NCI-H2171 treated with DMSO at 0.1 percent for 48 hours (cell line): ENCODE measurements at regions not wholly inside any gene's neighbourhood (a gene's known extent, or its start where the extent isn't known, plus 50 kb on each side); places are given as distances from the start of the nearest gene placed in this dataset.
A peak's percentile ranks its signal among the peaks of the same experiment; 100 is the strongest.
"Not testable (repeated sequence)": the region's sequence is repeated elsewhere in the genome, so short reads cannot be mapped to it uniquely, and the experiment has no call there.

Experiments used
- DNase-seq: peaks from one replicate; lab custom pipeline; 2025; lab: John Stamatoyannopoulos, UW

GRCh38 chr10:16116404-16117304 is 256.3 kb upstream of the MINDY3 start:
- DNase-seq, result no peak

DNA sequence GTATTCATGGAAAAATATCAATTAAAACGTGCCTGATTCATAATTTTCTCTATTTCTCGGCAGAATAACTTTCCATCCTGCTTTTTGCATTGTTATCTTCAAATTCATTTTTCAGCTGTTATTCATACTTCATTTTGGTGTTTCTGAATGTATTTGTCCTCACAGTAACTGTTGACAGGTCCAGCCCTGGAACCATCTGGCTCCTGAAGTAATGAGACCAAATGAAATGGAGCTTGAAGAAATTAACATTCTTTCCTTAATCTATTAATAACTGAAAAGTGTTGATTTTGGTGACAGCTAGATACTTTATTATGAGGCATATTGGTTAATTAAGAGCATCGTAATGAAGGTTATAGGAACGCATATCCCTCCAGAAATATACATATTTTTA is 257.0 kb upstream of the MINDY3 start:
- no peak for DNase-seq

DNA sequence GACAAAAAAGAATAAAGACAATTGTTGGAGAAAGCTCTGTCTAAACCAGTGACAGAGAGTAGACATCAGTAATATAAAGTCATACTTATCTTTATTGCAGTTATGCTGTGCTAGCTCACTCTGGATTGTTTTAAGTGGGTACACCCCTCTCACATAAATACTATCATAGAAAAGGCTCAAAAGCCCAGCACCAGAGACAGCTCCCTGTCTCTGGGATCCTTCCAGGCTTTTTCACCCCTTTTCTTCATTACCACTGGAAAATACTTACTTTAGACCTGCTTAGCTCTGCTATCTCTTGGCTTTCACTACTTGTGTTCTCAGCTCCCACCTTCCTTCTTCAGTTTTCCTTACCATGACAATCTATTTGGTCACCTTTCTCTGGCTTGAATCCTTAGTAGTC is 259.1 kb upstream of the MINDY3 start:
- DNase-seq, result no peak

- no peak for DNase-seq
Measured at GRCh38 chr10:16120563-16120962, 260.3 kb upstream of the MINDY3 start.

- no peak for DNase-seq
Measured at GRCh38 chr10:16141499-16141898, 281.2 kb upstream of the MINDY3 start.

DNA sequence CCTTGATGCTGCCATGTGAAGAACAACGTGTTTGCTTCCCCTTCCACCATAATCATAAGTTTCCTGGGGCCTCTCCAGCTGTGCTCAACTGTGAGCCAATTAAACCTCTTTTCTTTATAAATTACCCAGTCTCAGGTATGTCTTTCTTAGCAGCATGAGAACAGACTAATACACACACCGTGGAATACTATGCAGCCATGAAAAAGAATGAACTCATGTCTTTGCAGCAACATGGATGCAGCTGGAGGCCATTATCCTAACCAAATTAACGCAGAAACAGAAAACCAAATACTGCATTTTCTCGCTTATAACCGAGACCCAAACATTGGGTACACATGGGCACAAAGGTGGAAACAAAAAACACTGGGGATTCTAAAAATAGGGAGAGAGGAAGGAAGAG is 286.7 kb upstream of the MINDY3 start:
- no peak for DNase-seq

DNA sequence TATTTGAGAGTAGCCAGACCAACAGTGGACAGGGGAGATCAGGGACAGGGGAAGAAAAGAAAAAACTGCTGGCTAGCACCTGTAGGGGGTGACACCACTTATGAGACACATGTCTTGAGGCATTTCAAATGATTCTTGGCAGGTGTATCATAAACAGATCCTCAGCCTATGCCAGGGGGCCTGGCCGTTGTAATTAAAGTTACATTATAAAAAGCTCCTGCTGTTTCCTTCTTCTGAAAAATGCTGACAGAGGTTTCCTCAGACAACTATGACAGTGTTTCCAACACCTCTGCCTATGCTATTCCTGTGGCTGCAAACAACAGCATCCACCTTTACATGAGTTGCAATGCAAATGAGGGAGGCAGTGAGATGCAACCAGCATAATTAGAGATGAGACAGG is 281.0 kb upstream of the PTER start:
- no peak for DNase-seq

DNA sequence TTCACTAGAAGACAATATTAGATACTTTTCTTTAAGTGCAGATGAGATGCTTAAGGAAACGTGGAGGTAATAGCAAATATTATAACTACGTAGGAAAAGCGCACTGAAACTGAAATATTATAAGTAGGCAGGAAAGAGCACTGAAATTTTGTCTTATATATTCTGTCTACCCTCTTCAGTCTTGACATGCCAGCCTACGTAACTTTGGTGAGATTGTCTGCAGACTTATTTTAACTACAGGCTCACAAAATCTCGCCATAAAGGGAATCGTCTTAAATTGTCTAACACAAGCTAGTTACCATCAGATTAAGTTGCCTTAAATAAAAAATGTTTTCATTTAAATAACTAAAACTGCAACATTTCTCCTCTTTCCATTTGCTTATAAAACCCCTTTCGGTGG is 280.1 kb upstream of the PTER start:
- DNase-seq, result no peak

DNA sequence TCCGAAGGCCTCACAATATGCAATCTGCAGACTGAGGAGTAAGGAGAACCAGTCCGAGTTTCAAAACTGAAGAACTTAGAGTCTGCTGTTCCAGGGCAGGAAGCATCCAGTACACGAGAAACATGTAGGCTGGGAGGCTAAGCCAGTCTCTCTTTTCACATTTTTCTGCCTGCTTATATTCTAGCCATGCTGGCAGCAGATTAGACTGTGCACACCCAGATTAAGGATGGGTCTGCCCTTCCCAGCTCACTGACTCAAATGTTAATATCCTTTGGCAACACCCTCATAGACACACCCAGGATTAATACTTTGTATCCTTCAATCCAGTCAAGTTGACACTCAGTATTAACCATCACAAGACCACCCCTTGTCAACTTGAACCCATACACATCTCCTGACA is 271.7 kb upstream of the PTER start:
- DNase-seq, result not testable (repeated sequence)

DNA sequence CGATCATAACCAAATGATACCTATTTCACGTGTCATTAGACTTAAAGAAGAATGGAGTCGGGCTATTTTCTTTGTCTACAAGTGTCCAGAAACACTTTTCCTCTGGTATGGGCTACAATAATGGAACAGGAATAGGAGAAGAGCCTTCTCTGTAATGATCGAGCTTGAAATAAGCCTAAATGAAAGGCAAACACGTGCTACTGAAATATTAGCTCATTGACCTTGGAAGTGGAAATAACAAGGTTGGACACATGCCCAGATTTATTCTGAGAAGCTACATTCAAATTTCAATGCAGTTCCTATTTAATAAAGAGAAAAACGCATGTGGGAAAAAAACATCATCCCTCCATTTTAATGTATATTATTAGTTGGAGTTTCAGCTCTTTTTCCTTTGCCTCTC is 254.7 kb upstream of the PTER start:
- DNase-seq, result peak; percentile 32

DNA sequence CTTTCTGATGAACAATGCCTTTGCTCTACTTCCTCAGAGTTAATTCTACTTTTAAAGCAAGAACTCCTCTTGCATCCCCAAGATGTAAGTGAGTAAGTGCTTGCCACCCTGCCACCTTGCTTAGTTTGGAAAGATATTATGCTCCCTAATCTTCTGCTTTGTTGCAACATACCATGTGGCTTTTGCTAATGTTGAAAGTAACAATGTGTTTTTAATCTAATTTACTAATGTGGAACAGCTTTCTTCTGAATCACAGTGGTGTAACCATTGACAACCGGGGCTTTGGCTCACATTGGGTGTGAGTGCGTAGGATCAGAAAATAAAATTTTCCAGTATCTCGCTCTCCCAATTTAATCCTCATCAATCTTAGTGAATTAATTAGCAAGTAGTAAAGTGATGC is 254.1 kb upstream of the PTER start:
- DNase-seq, result no peak

DNA sequence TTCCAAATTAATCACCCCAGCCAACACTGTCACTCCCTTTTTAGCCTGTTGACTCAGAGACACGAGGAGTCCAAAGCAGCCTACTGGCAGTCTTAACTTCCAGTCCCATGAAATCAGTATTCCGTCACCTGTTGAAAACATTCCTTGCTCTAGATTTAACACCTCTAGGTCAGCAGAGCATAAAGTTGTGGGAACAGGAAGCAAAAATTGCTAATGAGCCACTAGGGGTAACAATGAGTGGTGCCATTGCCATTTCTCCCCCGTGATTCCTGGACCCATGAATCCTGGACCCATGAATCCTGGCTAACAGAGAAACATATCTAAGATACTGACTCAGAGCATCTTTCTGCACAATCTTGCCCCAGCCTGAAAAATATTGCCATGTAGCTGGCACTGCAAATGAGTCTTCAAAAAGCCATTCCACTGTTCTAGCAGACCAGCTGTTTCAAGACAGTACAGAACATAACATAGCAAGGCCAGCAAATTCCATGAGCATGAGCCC is 252.7 kb upstream of the PTER start:
- DNase-seq, result no peak

DNA sequence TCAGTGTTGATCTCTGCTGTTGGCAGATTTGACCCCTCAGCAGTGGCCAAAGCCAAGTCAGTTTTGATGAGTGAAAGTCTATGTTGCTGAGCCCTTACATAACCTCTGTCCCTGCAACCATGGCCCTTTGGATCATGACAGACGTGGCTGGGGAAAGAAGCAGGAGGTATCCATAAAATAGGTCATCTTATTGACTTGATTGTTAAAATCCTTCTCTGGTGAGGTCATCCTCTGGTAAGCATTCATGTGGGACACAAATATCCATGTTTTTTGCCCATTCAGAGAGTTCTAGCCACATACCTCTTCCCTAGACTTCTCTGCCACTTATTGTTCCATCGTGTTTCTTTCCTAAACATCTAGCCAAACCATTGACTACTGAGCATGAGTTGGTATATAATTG is 251.9 kb upstream of the PTER start:
- DNase-seq, result no peak

GRCh38 chr10:16186564-16186963 is 250.2 kb upstream of the PTER start:
- no peak for DNase-seq

GRCh38 chr10:16187161-16187560 is 249.6 kb upstream of the PTER start:
- DNase-seq, result no peak

- DNase-seq, result no peak
Measured at GRCh38 chr10:16192337-16192736, 244.5 kb upstream of the PTER start.

- DNase-seq, result no peak
Measured at GRCh38 chr10:16193241-16193640, 243.6 kb upstream of the PTER start.

DNA sequence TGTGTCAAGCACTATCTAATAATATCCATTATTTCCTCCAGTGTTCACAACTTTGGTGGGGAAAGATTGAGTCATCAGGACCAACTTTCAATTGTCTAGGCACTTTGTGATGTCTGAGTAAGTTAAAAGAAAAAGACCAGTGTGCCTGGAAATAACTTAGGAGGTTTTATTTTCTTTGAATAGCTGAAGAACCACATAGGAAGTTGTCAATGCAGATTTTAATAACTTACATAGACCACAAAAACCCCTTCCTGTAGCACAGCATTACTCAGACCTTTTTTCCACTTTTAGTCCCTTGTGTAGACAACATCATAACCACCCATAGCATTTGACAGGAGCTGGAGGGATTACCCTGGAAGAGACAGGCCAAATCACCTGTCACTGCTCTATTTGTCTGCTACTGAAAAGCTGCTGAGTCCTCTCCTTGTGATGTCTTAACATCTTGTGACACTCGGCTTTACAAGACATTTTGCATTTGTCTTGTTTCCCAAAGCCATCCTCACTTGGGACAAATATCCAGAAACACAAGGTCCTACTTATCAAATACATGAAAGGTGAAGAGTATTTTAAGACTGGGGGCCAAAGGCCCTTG is 241.5 kb upstream of the PTER start:
- DNase-seq, result no peak

DNA sequence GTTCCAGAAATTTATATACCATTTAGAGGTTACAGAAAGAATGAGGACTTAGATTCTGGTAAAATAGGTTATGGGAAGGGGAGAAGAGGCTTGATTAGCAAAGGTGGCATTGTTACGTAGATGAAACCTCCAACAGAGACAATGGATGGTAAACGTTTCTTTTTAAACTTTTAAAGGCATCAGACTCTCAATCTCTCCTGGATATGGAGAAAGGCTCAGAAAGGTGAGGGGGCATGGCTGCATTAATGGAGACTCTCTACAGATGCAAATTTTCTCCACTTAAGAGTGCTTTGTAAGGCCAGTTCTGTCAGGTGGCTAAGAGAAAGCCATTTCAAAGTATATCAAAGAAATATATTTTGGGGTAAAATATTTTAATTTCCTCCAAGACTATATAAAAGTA is 240.9 kb upstream of the PTER start:
- DNase-seq, result no peak

GRCh38 chr10:16199216-16199615 is 237.6 kb upstream of the PTER start:
- DNase-seq, result no peak

GRCh38 chr10:16223618-16224017 is 213.2 kb upstream of the PTER start:
- not testable (repeated sequence) for DNase-seq

GRCh38 chr10:16227674-16228073 is 209.1 kb upstream of the PTER start:
- no peak for DNase-seq

DNA sequence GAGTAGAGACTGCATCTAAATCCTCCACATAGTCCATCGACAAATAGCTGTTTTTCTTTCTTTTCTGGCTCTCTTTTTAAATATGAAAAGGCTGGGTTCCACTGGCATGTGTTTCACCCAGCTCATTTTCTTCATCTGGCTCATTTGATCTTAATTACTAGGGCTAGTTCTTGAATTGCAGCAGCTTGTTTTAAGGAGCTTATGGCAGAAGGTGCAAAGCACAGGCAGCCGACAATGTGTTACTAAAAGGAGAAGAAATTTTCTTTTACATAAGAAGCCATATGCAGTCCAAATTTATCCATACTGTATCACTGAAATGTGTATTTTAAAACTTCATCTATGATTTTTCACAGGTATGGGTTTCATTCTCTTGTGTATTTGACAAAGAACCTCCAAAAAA is 205.6 kb upstream of the PTER start:
- DNase-seq, result no peak
